HEK293T (cell line): ENCODE measurements at regions not wholly inside any gene's neighbourhood (a gene's known extent, or its start where the extent isn't known, plus 50 kb on each side); places are given as distances from the start of the nearest gene placed in this dataset.
"Not testable (repeated sequence)": the region's sequence is repeated elsewhere in the genome, so short reads cannot be mapped to it uniquely, and the experiment has no call there.

Experiments
- LEF1 ChIP-seq: fragments of 450-650 bp; IDR thresholded peaks from 2 replicates; pipeline ENCODE4 v1.6.1; 2017; ENCODE audit warnings: mild to moderate bottlenecking, borderline replicate concordance
- PKNOX1 ChIP-seq: fragments of 450-650 bp; IDR thresholded peaks from 2 replicates; pipeline ENCODE4 v1.6.1; 2016
- SP1 ChIP-seq: fragments of 450-650 bp; IDR thresholded peaks from 2 replicates; pipeline ENCODE4 v1.6.1; 2017
- TARDBP ChIP-seq: fragments of 450-650 bp; IDR thresholded peaks from 2 replicates; pipeline ENCODE4 v1.6.1; 2016
- ZNF384 ChIP-seq: fragments of 450-650 bp; IDR thresholded peaks from 2 replicates; pipeline ENCODE4 v1.6.1; 2016

GRCh38 chr11:71701435-71702291 lies 119.0 kb upstream of the KRTAP5-11 start:
- not testable (repeated sequence) for TF ChIP-seq SP1, TARDBP, LEF1, ZNF384, PKNOX1
